Transverse colon (tissue), 3 donors: ENCODE measurements at regions not wholly inside any gene's neighbourhood (a gene's known extent, or its start where the extent isn't known, plus 50 kb on each side); places are given as distances from the start of the nearest gene placed in this dataset.

Source experiments
- EP300 ChIP-seq: sonication (generic); formaldehyde crosslinking; IDR thresholded peaks from one replicate; pipeline ENCODE4 v1.6.1; 2017; ENCODE audit warnings: antibody characterized with exemption, low read depth
- POLR2A ChIP-seq: fragments of 450-650 bp; IDR thresholded peaks from one replicate; pipeline ENCODE4 v1.6.1; 2016; ENCODE audit warnings: antibody characterized with exemption, mild to moderate bottlenecking, moderate library complexity
- TF ChIP-seq, protein P1 (sequence below), 5 experiments: fragments of 200-600 bp in 3 of 5; fragments of 450-650 bp in 2 of 5; sonication (generic) in 3 of 5; IDR thresholded peaks; 1 replicate in 2 of 5; 2 replicates in 3 of 5; pipeline ENCODE4 v1.5.1; 2016 to 2017; ENCODE audit warnings: antibody characterized with exemption in 5 of 5, inconsistent platforms in 3 of 5, mild to moderate bottlenecking in 2 of 5, moderate library complexity in 1 of 5

DNA sequence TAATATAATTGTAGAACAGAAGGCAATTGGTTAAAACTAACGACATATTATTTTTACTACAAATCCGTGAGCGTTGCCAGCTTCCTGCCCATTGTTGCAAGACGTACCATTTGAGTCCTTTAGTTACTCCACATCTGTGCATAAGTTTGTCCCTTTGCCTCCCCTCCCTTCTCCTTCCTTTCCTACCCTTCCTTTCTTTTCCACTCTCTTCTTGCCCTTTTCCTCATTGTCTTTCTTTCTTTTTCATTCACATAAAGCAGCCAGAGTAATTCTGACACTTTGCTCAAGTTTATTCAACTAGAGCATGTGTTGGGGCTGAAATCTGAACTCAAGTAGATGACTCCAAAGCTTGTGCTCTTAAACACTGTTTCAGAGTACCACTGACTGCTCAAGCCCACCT, 239.1 kb downstream of the FOXG1 start:
- TF ChIP-seq, protein P1, sequence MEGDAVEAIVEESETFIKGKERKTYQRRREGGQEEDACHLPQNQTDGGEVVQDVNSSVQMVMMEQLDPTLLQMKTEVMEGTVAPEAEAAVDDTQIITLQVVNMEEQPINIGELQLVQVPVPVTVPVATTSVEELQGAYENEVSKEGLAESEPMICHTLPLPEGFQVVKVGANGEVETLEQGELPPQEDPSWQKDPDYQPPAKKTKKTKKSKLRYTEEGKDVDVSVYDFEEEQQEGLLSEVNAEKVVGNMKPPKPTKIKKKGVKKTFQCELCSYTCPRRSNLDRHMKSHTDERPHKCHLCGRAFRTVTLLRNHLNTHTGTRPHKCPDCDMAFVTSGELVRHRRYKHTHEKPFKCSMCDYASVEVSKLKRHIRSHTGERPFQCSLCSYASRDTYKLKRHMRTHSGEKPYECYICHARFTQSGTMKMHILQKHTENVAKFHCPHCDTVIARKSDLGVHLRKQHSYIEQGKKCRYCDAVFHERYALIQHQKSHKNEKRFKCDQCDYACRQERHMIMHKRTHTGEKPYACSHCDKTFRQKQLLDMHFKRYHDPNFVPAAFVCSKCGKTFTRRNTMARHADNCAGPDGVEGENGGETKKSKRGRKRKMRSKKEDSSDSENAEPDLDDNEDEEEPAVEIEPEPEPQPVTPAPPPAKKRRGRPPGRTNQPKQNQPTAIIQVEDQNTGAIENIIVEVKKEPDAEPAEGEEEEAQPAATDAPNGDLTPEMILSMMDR (IDR thresholded peaks at IDR 0.05), result no peak
- no peak for TF ChIP-seq EP300
- no peak for TF ChIP-seq POLR2A
